IMR-90 (cell line): ENCODE measurements at regions not wholly inside any gene's neighbourhood (a gene's known extent, or its start where the extent isn't known, plus 50 kb on each side); places are given as distances from the start of the nearest gene placed in this dataset.

Experiments
- ATAC-seq: fragments of 200-7000 bp; cut with Tn5 transposase; 2 replicates; pipeline ENCODE4 v1.9.1; 2020; ENCODE audit warnings: low read depth, mild to moderate bottlenecking, moderate library complexity
- BruUV-seq: library from RNA; stranded (reverse); fragments of 400-500 nt; replicated peaks from 2 replicates; lab custom pipeline; 2021; lab: Mats Ljungman, UMichigan
- CTCF ChIA-PET: fragments of 300-600 bp; formaldehyde crosslinking; extraction: SDS; loops from one replicate; lab custom pipeline; 2021; ENCODE audit warnings: antibody characterized with exemption; lab: Yijun Ruan, JAX
- POLR2A ChIA-PET: fragments of 300-600 bp; sonication (Branson Sonifier 250); formaldehyde crosslinking; loops from one replicate; lab custom pipeline; 2022; ENCODE audit warnings: antibody characterized with exemption; ENCODE audit not compliant: unreplicated experiment; lab: Charles Lee
- DNase-seq: peaks from one replicate; pipeline ENCODE4 v3.0.0; 2013
- H2AFZ ChIP-seq: replicated peaks from 2 replicates; pipeline ENCODE3; 2013; ENCODE audit warnings: low read length, mild to moderate bottlenecking; ENCODE audit not compliant: poor library complexity
- H2AK5ac ChIP-seq: 2 replicates; pipeline ENCODE4 v1.6.1; 2013; ENCODE audit warnings: low read depth, low read length, inconsistent platforms
- H2AK9ac ChIP-seq: replicated peaks from 2 replicates; pipeline ENCODE3; 2013; ENCODE audit warnings: mild to moderate bottlenecking, low read depth, low read length, moderate library complexity; ENCODE audit not compliant: poor library complexity
- H2BK120ac ChIP-seq: 2 replicates; pipeline ENCODE4 v1.6.1; 2013; ENCODE audit warnings: low read depth, low read length, inconsistent platforms
- H2BK15ac ChIP-seq: 3 replicates; pipeline ENCODE4 v1.6.1; 2013; ENCODE audit warnings: low read depth, low read length, inconsistent platforms
- H2BK20ac ChIP-seq: 2 replicates; pipeline ENCODE4 v1.6.1; 2013; ENCODE audit warnings: low read depth, mild to moderate bottlenecking, inconsistent platforms, low read length, moderate library complexity
- H2BK5ac ChIP-seq: 2 replicates; pipeline ENCODE4 v1.6.1; 2013; ENCODE audit warnings: mild to moderate bottlenecking, low read depth, low read length, inconsistent platforms; ENCODE audit not compliant: poor library complexity, severe bottlenecking
- H3K14ac ChIP-seq: replicated peaks from 2 replicates; pipeline ENCODE4 v1.6.1; 2013; ENCODE audit warnings: low read depth, low read length, inconsistent platforms
- H3K18ac ChIP-seq: 2 replicates; pipeline ENCODE4 v1.6.1; 2013; ENCODE audit warnings: low read depth, low read length, control low read depth
- H3K23ac ChIP-seq: 2 replicates; pipeline ENCODE4 v1.6.1; 2013; ENCODE audit warnings: low read depth, low read length, inconsistent platforms
- H3K27ac ChIP-seq: 2 replicates; pipeline ENCODE4 v1.5.1; 2013; ENCODE audit warnings: mild to moderate bottlenecking, control low read depth, low read length; ENCODE audit not compliant: insufficient read depth
- H3K27me3 ChIP-seq: 2 replicates; pipeline ENCODE4 v1.6.1; 2013; ENCODE audit warnings: low read length; ENCODE audit not compliant: control insufficient read depth, insufficient read depth
- H3K36me3 ChIP-seq: 2 replicates; pipeline ENCODE4 v1.6.1; 2013; ENCODE audit warnings: low read length, mixed read lengths; ENCODE audit not compliant: control insufficient read depth, insufficient read depth
- H3K4ac ChIP-seq: 2 replicates; pipeline ENCODE4 v1.6.1; 2013; ENCODE audit warnings: low read depth, low read length, inconsistent platforms
- H3K4me1 ChIP-seq: 2 replicates; pipeline ENCODE4 v1.6.1; 2013; ENCODE audit warnings: low read length, mixed read lengths; ENCODE audit not compliant: control insufficient read depth, insufficient read depth
- H3K4me2 ChIP-seq: 2 replicates; pipeline ENCODE4 v1.6.1; 2013; ENCODE audit warnings: low read depth, mild to moderate bottlenecking, control low read depth, low read length, moderate library complexity
- H3K4me3 ChIP-seq: 2 replicates; pipeline ENCODE4 v1.5.1; 2013; ENCODE audit warnings: low read depth, mild to moderate bottlenecking, control low read depth, low read length, moderate library complexity; ENCODE audit not compliant: insufficient read depth
- H3K56ac ChIP-seq: 2 replicates; pipeline ENCODE4 v1.6.1; 2013; ENCODE audit warnings: low read length, inconsistent platforms; ENCODE audit not compliant: insufficient read depth; ENCODE audit errors: extremely low read depth
- H3K79me1 ChIP-seq, 2 experiments: 2 replicates each; pipeline ENCODE4 v1.6.1; 2013; ENCODE audit warnings: low read length in 2 of 2, inconsistent platforms in 1 of 2, low read depth in 1 of 2
- H3K9ac ChIP-seq: 2 replicates; pipeline ENCODE4 v1.6.1; 2013; ENCODE audit warnings: low read depth, low read length, control low read depth
- H3K9me1 ChIP-seq: 2 replicates; pipeline ENCODE4 v1.6.1; 2013; ENCODE audit warnings: low read length, inconsistent platforms; ENCODE audit not compliant: insufficient read depth
- H3K9me3 ChIP-seq: 2 replicates; pipeline ENCODE4 v1.6.1; 2013; ENCODE audit warnings: low read length; ENCODE audit not compliant: control insufficient read depth, insufficient read depth
- H4K20me1 ChIP-seq: 2 replicates; pipeline ENCODE4 v1.6.1; 2013; ENCODE audit warnings: low read length, inconsistent platforms; ENCODE audit not compliant: insufficient read depth
- H4K5ac ChIP-seq: 2 replicates; pipeline ENCODE4 v1.6.1; 2013; ENCODE audit warnings: mild to moderate bottlenecking, low read depth, low read length, control low read depth
- H4K8ac ChIP-seq, 2 experiments: 2 replicates each; pipeline ENCODE4 v1.6.1; 2013; ENCODE audit warnings: low read depth in 2 of 2, low read length in 2 of 2, control low read depth in 1 of 2, inconsistent platforms in 1 of 2
- H4K91ac ChIP-seq: 2 replicates; pipeline ENCODE4 v1.6.1; 2013; ENCODE audit warnings: low read depth, low read length, inconsistent platforms; ENCODE audit not compliant: insufficient read depth
- BHLHE40 ChIP-seq: fragments of 150-350 bp; IDR thresholded peaks from 2 replicates; pipeline ENCODE4 v1.6.1; 2016; ENCODE audit warnings: mild to moderate bottlenecking, low read depth, low read length
- CEBPB ChIP-seq: IDR thresholded peaks from 2 replicates; pipeline ENCODE4 v1.6.1; 2012; ENCODE audit warnings: low read depth, low read length, improper control_type of control experiment
- CHD1 ChIP-seq: IDR thresholded peaks from 2 replicates; pipeline ENCODE4 v1.6.1; 2012; ENCODE audit warnings: low read depth, low read length, improper control_type of control experiment
- CTCF ChIP-seq: conservative IDR thresholded peaks from 2 replicates; pipeline ENCODE4 v1.5.1; 2012; ENCODE audit warnings: mild to moderate bottlenecking, low read depth, low read length, improper control_type of control experiment
- ELK1 ChIP-seq: fragments of 150-350 bp; IDR thresholded peaks from 2 replicates; pipeline ENCODE4 v1.6.1; 2016; ENCODE audit warnings: low read depth, mild to moderate bottlenecking, low read length, moderate library complexity, borderline replicate concordance
- FOS ChIP-seq: fragments of 150-350 bp; IDR thresholded peaks from 2 replicates; pipeline ENCODE4 v1.6.1; 2016; ENCODE audit warnings: low read depth, low read length
- MAFK ChIP-seq: IDR thresholded peaks from 2 replicates; pipeline ENCODE4 v1.6.1; 2012; ENCODE audit warnings: low read depth, low read length, improper control_type of control experiment
- MAZ ChIP-seq: IDR thresholded peaks from 2 replicates; pipeline ENCODE4 v1.6.1; 2012; ENCODE audit warnings: low read depth, mild to moderate bottlenecking, low read length, improper control_type of control experiment, moderate library complexity, borderline replicate concordance
- MXI1 ChIP-seq: IDR thresholded peaks from 2 replicates; pipeline ENCODE4 v1.6.1; 2012; ENCODE audit warnings: low read depth, mild to moderate bottlenecking, low read length, moderate library complexity, borderline replicate concordance
- NFE2L2 ChIP-seq: fragments of 150-350 bp; IDR thresholded peaks from 2 replicates; pipeline ENCODE4 v1.6.1; 2016; ENCODE audit warnings: low read depth, mild to moderate bottlenecking, low read length
- POLR2A ChIP-seq: IDR thresholded peaks from 2 replicates; pipeline ENCODE4 v1.6.1; 2012; ENCODE audit warnings: mild to moderate bottlenecking, low read depth, low read length
- RAD21 ChIP-seq: IDR thresholded peaks from 2 replicates; pipeline ENCODE4 v1.6.1; 2012; ENCODE audit warnings: low read length, improper control_type of control experiment
- RCOR1 ChIP-seq: IDR thresholded peaks from 2 replicates; pipeline ENCODE4 v1.6.1; 2012; ENCODE audit warnings: mild to moderate bottlenecking, low read length, improper control_type of control experiment; ENCODE audit not compliant: insufficient replicate concordance
- RFX5 ChIP-seq: IDR thresholded peaks from 2 replicates; pipeline ENCODE4 v1.8.0; 2012; ENCODE audit warnings: low read depth, mild to moderate bottlenecking, low read length, moderate library complexity
- SMC3 ChIP-seq: fragments of 150-350 bp; IDR thresholded peaks from 2 replicates; pipeline ENCODE4 v1.6.1; 2016; ENCODE audit warnings: low read depth, mild to moderate bottlenecking, antibody characterized with exemption, low read length, moderate library complexity
- USF2 ChIP-seq: fragments of 150-350 bp; IDR thresholded peaks from 2 replicates; pipeline ENCODE4 v1.6.1; 2017; ENCODE audit warnings: mild to moderate bottlenecking, antibody characterized with exemption, low read length, low read depth
- WGBS, 2 experiments: methylation state at CpG; one replicate each; pipeline versions ENCODE4 v1.1.5 to v1.1.7; 2013; ENCODE audit warnings: missing lambda C conversion rate in 2 of 2; ENCODE audit not compliant: insufficient read length in 1 of 2; ENCODE audit errors: extremely low coverage in 2 of 2; 5-methylcytosine and 5-hydroxymethylcytosine counted together
- dilution Hi-C: fragments of 300-500 bp; cut with HindIII; formaldehyde crosslinking; loops from one replicate; pipeline ENCODE4 v1.14.3; 2018; ENCODE audit warnings: low sequenced_read_pairs; ENCODE audit not compliant: unreplicated experiment
- in situ Hi-C: fragments of 300-500 bp; cut with MboI; formaldehyde crosslinking; loops from 3 replicates; pipeline ENCODE4 v1.14.3; 2019; ENCODE audit warnings: low sequenced_read_pairs, inconsistent platforms, mixed read lengths
- intact Hi-C: fragments of 100-400 bp; cut with micrococcal nuclease; formaldehyde crosslinking; loops from 2 replicates; pipeline ENCODE4 v1.10.0; 2022

- Histone ChIP-seq H3K27me3 (no peaks in the 10 kb centered on the region), H3K9ac (no peak overlapping the region), H3K4me3 (no peak overlapping the region), H3K14ac (no peak overlapping the region), H2BK120ac (no peak overlapping the region), H2AK5ac (no peak overlapping the region), H3K56ac (no peak overlapping the region), H2AK9ac (no peak overlapping the region), H3K23ac (no peak overlapping the region), H3K9me1 (no peaks in the 10 kb centered on the region), H4K91ac (no peak overlapping the region), H3K4ac (no peak overlapping the region), H2AFZ (no peak overlapping the region), H4K5ac (no peak overlapping the region), H3K4me1 (no peaks in the 10 kb centered on the region), H3K27ac (no peak overlapping the region), H2BK20ac (no peak overlapping the region), H3K4me2 (no peak overlapping the region), H2BK5ac (no peak overlapping the region), H4K8ac (no peak overlapping the region), H3K36me3 (no peaks in the 10 kb centered on the region), H4K20me1 (no peaks in the 10 kb centered on the region), H3K79me1 (no peaks in the 10 kb centered on the region), H2BK15ac (no peak overlapping the region), H3K18ac (no peak overlapping the region), H3K9me3 (no peaks in the 10 kb centered on the region)
- dilution Hi-C loops, result no loop called here
- DNase-seq (no peak), ATAC-seq (no peak)
- TF ChIP-seq MAFK (no peak), RFX5 (no peak), RCOR1 (no peak), SMC3 (no peak), POLR2A (no peak), CHD1 (no peak), MAZ (no peak), CEBPB (no peak), NFE2L2 (no peak), USF2 (no peak), RAD21 (no peak), BHLHE40 (no peak), MXI1 (no peak), FOS (no peak), ELK1 (no peak), CTCF (no peak)
- WGBS, 2 experiments, result no CpG with 5 or more reads among the region's 2 CpGs
- intact Hi-C loops, result no loop called here
- ChIA-PET CTCF (no interaction called here), POLR2A (no interaction called here)
- no TSS peak for BruUV-seq
- in situ Hi-C loops, result no loop called here
Observed at GRCh38 chr10:64040781-64041180, 519.6 kb downstream of the REEP3 start.
